Trophoblast cell (in vitro differentiated cells and primary cell): ENCODE measurements at regions not wholly inside any gene's neighbourhood (a gene's known extent, or its start where the extent isn't known, plus 50 kb on each side); places are given as distances from the start of the nearest gene placed in this dataset.

Experiments
- DNase-seq, 2 donors: peaks; one replicate each; pipeline ENCODE4 v3.0.0-alpha.2; 2016
- H2AFZ ChIP-seq: 2 replicates; pipeline ENCODE4 v1.6.1; 2013; ENCODE audit warnings: low read length, moderate library complexity, mild to moderate bottlenecking; ENCODE audit not compliant: insufficient read depth, poor library complexity
- H2AK5ac ChIP-seq: 2 replicates; pipeline ENCODE4 v1.6.1; 2013; ENCODE audit warnings: mild to moderate bottlenecking, low read length
- H2BK120ac ChIP-seq: 2 replicates; pipeline ENCODE4 v1.6.1; 2013; ENCODE audit warnings: low read length, mild to moderate bottlenecking, moderate library complexity; ENCODE audit not compliant: insufficient read depth, poor library complexity
- H2BK12ac ChIP-seq: 2 replicates; pipeline ENCODE4 v1.6.1; 2013; ENCODE audit warnings: mild to moderate bottlenecking, low read length, moderate library complexity
- H2BK5ac ChIP-seq: 2 replicates; pipeline ENCODE4 v1.6.1; 2013; ENCODE audit warnings: low read length, low read depth, moderate library complexity, mild to moderate bottlenecking; ENCODE audit not compliant: poor library complexity
- H3K14ac ChIP-seq: 2 replicates; pipeline ENCODE4 v1.6.1; 2013; ENCODE audit warnings: mild to moderate bottlenecking, low read length
- H3K18ac ChIP-seq: 2 replicates; pipeline ENCODE4 v1.6.1; 2013; ENCODE audit warnings: mild to moderate bottlenecking, low read length
- H3K23ac ChIP-seq: 2 replicates; pipeline ENCODE4 v1.6.1; 2013; ENCODE audit warnings: low read length
- H3K27ac ChIP-seq: 2 replicates; pipeline ENCODE4 v1.5.1; 2013; ENCODE audit warnings: low read depth, mild to moderate bottlenecking, inconsistent platforms, low read length, moderate library complexity
- H3K27me3 ChIP-seq: 2 replicates; pipeline ENCODE4 v1.6.1; 2013; ENCODE audit warnings: inconsistent platforms, mild to moderate bottlenecking, low read length, moderate library complexity; ENCODE audit not compliant: insufficient read depth
- H3K36me3 ChIP-seq, 2 experiments: 1 replicate in 1 of 2; 2 replicates in 1 of 2; pipeline ENCODE4 v1.6.1; 2013; ENCODE audit warnings: low read length in 2 of 2, mild to moderate bottlenecking in 2 of 2, moderate library complexity in 1 of 2; ENCODE audit not compliant: insufficient read depth in 2 of 2, control insufficient read depth in 1 of 2
- H3K4ac ChIP-seq: 2 replicates; pipeline ENCODE4 v1.6.1; 2013; ENCODE audit warnings: low read depth, mild to moderate bottlenecking, low read length, moderate library complexity
- H3K4me1 ChIP-seq, 2 experiments: 1 replicate in 1 of 2; 2 replicates in 1 of 2; pipeline ENCODE4 v1.6.1; 2013; ENCODE audit warnings: low read length in 2 of 2, mild to moderate bottlenecking in 2 of 2, moderate library complexity in 1 of 2; ENCODE audit not compliant: insufficient read depth in 2 of 2, control insufficient read depth in 1 of 2
- H3K4me2 ChIP-seq: 2 replicates; pipeline ENCODE4 v1.6.1; 2013; ENCODE audit warnings: inconsistent platforms, mild to moderate bottlenecking, low read length, moderate library complexity
- H3K4me3 ChIP-seq: 2 replicates; pipeline ENCODE4 v1.5.1; 2013; ENCODE audit warnings: mild to moderate bottlenecking, low read depth, low read length, inconsistent platforms
- H3K79me1 ChIP-seq: one replicate; pipeline ENCODE4 v1.6.1; 2013; ENCODE audit warnings: low read length
- H3K79me2 ChIP-seq: 2 replicates; pipeline ENCODE4 v1.6.1; 2013; ENCODE audit warnings: low read length, mild to moderate bottlenecking; ENCODE audit not compliant: control insufficient read depth, insufficient read depth, poor library complexity
- H3K9ac ChIP-seq: 2 replicates; pipeline ENCODE4 v1.6.1; 2013; ENCODE audit warnings: mild to moderate bottlenecking, low read length
- H3K9me3 ChIP-seq: 2 replicates; pipeline ENCODE4 v1.6.1; 2013; ENCODE audit warnings: low read depth, mild to moderate bottlenecking, control low read depth, inconsistent platforms, low read length; ENCODE audit not compliant: insufficient read depth
- H4K12ac ChIP-seq: 2 replicates; pipeline ENCODE4 v1.6.1; 2013; ENCODE audit warnings: low read depth, mild to moderate bottlenecking, low read length, moderate library complexity
- H4K8ac ChIP-seq: 2 replicates; pipeline ENCODE4 v1.6.1; 2013; ENCODE audit warnings: low read depth, mild to moderate bottlenecking, low read length, moderate library complexity
- H4K91ac ChIP-seq: one replicate; pipeline ENCODE4 v1.6.1; 2013; ENCODE audit warnings: low read depth, mild to moderate bottlenecking, low read length, moderate library complexity
- WGBS: extraction: QIAGEN DNeasy Blood & Tissue Kit; methylation state at CpG from one replicate; pipeline ENCODE4 v1.1.7; 2013; ENCODE audit warnings: missing lambda C conversion rate; ENCODE audit not compliant: insufficient read length, insufficient coverage; ENCODE audit errors: extremely low coverage; 5-methylcytosine and 5-hydroxymethylcytosine counted together

- Histone ChIP-seq H3K36me3 (no peaks in the 10 kb centered on the region), H3K9me3 (no peaks in the 10 kb centered on the region), H4K91ac (no peak overlapping the region), H3K4me1 (peaks cover 0 to 3% of the 10 kb centered on the region in 2 experiments), H2AFZ (no peak overlapping the region), H3K79me2 (no peaks in the 10 kb centered on the region), H2BK12ac (no peak overlapping the region), H3K9ac (no peak overlapping the region), H3K27me3 (no peaks in the 10 kb centered on the region), H4K12ac (no peak overlapping the region), H4K8ac (no peak overlapping the region), H3K23ac (no peak overlapping the region), H3K4me2 (no peak overlapping the region), H3K4ac (no peak overlapping the region), H3K18ac (no peak overlapping the region), H3K27ac (no peak overlapping the region), H2BK5ac (no peak overlapping the region), H2AK5ac (no peak overlapping the region), H3K4me3 (no peak overlapping the region), H3K14ac (no peak overlapping the region), H3K79me1 (peaks cover 1% of the 10 kb centered on the region), H2BK120ac (no peak overlapping the region)
- WGBS: no CpG with 5 or more reads among the region's 4 CpGs
- DNase-seq: no peak
These were observed 240.4 kb downstream of the IKZF2 start for GRCh38 chr2:212911011-212911410.

GRCh38 chr2:212908682-212909435 lies 242.6 kb downstream of the IKZF2 start:
- Histone ChIP-seq H4K12ac (no peak overlapping the region), H3K79me2 (no peaks in the 10 kb centered on the region), H3K4me2 (no peak overlapping the region), H4K8ac (no peak overlapping the region), H4K91ac (no peak overlapping the region), H3K79me1 (peaks cover 1% of the 10 kb centered on the region), H2BK12ac (no peak overlapping the region), H2AFZ (no peak overlapping the region), H3K27me3 (no peaks in the 10 kb centered on the region), H3K9ac (no peak overlapping the region), H2AK5ac (no peak overlapping the region), H3K36me3 (no peaks in the 10 kb centered on the region), H2BK5ac (no peak overlapping the region), H3K14ac (no peak overlapping the region), H3K18ac (no peak overlapping the region), H3K9me3 (no peaks in the 10 kb centered on the region), H3K4me3 (no peak overlapping the region), H3K4me1 (peaks cover 0 to 7% of the 10 kb centered on the region in 2 experiments), H2BK120ac (no peak overlapping the region), H3K23ac (no peak overlapping the region), H3K27ac (no peak overlapping the region), H3K4ac (no peak overlapping the region)
- no peak for DNase-seq
- no CpG with 5 or more reads among the region's 4 CpGs for WGBS

GRCh38 chr2:212908031-212908430 lies 243.4 kb downstream of the IKZF2 start:
- no CpG with 5 or more reads among the region's 5 CpGs for WGBS
- Histone ChIP-seq H3K27me3 (no peaks in the 10 kb centered on the region), H3K27ac (no peak overlapping the region), H3K36me3 (no peaks in the 10 kb centered on the region), H3K9ac (no peak overlapping the region), H3K9me3 (no peaks in the 10 kb centered on the region), H3K79me2 (no peaks in the 10 kb centered on the region), H2BK5ac (no peak overlapping the region), H3K14ac (no peak overlapping the region), H3K79me1 (peaks cover 1% of the 10 kb centered on the region), H4K91ac (no peak overlapping the region), H2AK5ac (no peak overlapping the region), H2BK120ac (no peak overlapping the region), H3K18ac (no peak overlapping the region), H2AFZ (no peak overlapping the region), H2BK12ac (no peak overlapping the region), H3K4ac (no peak overlapping the region), H3K4me3 (no peak overlapping the region), H3K4me2 (no peak overlapping the region), H4K12ac (no peak overlapping the region), H4K8ac (no peak overlapping the region), H3K4me1 (peaks cover 0 to 7% of the 10 kb centered on the region in 2 experiments), H3K23ac (no peak overlapping the region)
- no peak for DNase-seq

GRCh38 chr2:212906620-212907019 lies 244.8 kb downstream of the IKZF2 start:
- Histone ChIP-seq H2AFZ (no peak overlapping the region), H3K9me3 (no peaks in the 10 kb centered on the region), H2BK12ac (no peak overlapping the region), H3K79me1 (peaks cover 1% of the 10 kb centered on the region), H3K14ac (no peak overlapping the region), H3K9ac (no peak overlapping the region), H3K27ac (peak overlapping the region; percentile 66), H3K23ac (no peak overlapping the region), H3K27me3 (no peaks in the 10 kb centered on the region), H2BK120ac (no peak overlapping the region), H4K91ac (peak overlapping the region; percentile 72), H2AK5ac (no peak overlapping the region), H3K4ac (no peak overlapping the region), H4K12ac (no peak overlapping the region), H3K4me2 (no peak overlapping the region), H2BK5ac (no peak overlapping the region), H3K36me3 (no peaks in the 10 kb centered on the region), H3K4me3 (no peak overlapping the region), H4K8ac (no peak overlapping the region), H3K79me2 (no peaks in the 10 kb centered on the region), H3K4me1 (peaks cover 0 to 7% of the 10 kb centered on the region in 2 experiments), H3K18ac (no peak overlapping the region)
- no CpG with 5 or more reads among the region's 5 CpGs for WGBS
- DNase-seq: no peak
